HG02571 (cell line): ENCODE measurements at regions not wholly inside any gene's neighbourhood (a gene's known extent, or its start where the extent isn't known, plus 50 kb on each side); places are given as distances from the start of the nearest gene placed in this dataset.

ENCODE experiments used
- ATAC-seq: cut with Tn5 transposase; IDR thresholded peaks from one replicate; pipeline ENCODE4 v1.9.1; 2021; ENCODE audit warnings: mild to moderate bottlenecking, moderate library complexity; ENCODE audit not compliant: unreplicated experiment

- no peak for ATAC-seq
Observed at GRCh38 chr14:29030970-29031369, 264.4 kb downstream of the FOXG1 start.

- no peak for ATAC-seq
Observed at GRCh38 chr14:29035134-29035533, 268.5 kb downstream of the FOXG1 start.

- no peak for ATAC-seq
Observed at GRCh38 chr14:29037411-29037810, 270.8 kb downstream of the FOXG1 start.

GRCh38 chr14:29039171-29039570, 272.6 kb downstream of the FOXG1 start:
- ATAC-seq: no peak

- no peak for ATAC-seq
Observed at GRCh38 chr14:29042551-29042950, 276.0 kb downstream of the FOXG1 start.

GRCh38 chr14:29043737-29044136, 277.1 kb downstream of the FOXG1 start:
- no peak for ATAC-seq

GRCh38 chr14:29045237-29045636, 278.6 kb downstream of the FOXG1 start:
- ATAC-seq: no peak

- no peak for ATAC-seq
Observed at GRCh38 chr14:29054119-29054518, 287.5 kb downstream of the FOXG1 start.

- no peak for ATAC-seq
Observed at GRCh38 chr14:29056041-29056566, 289.5 kb downstream of the FOXG1 start.

GRCh38 chr14:29061702-29062101, 295.1 kb downstream of the FOXG1 start:
- no peak for ATAC-seq

- no peak for ATAC-seq
Observed at GRCh38 chr14:29062466-29062865, 295.9 kb downstream of the FOXG1 start.

GRCh38 chr14:29062976-29063375, 296.4 kb downstream of the FOXG1 start:
- ATAC-seq: no peak

- no peak for ATAC-seq
Observed at GRCh38 chr14:29064305-29064900, 297.8 kb downstream of the FOXG1 start.

GRCh38 chr14:29069228-29069627, 302.6 kb downstream of the FOXG1 start:
- no peak for ATAC-seq

GRCh38 chr14:29075761-29076160, 309.2 kb downstream of the FOXG1 start:
- no peak for ATAC-seq

GRCh38 chr14:29077916-29078315, 311.3 kb downstream of the FOXG1 start:
- no peak for ATAC-seq

- ATAC-seq: no peak
Observed at GRCh38 chr14:29078810-29079522, 312.4 kb downstream of the FOXG1 start.

- no peak for ATAC-seq
Observed at GRCh38 chr14:29085546-29085945, 319.0 kb downstream of the FOXG1 start.

GRCh38 chr14:29089849-29090248, 323.3 kb downstream of the FOXG1 start:
- no peak for ATAC-seq

GRCh38 chr14:29092121-29092520, 325.5 kb downstream of the FOXG1 start:
- ATAC-seq: no peak

- ATAC-seq: no peak
Observed at GRCh38 chr14:29097476-29097875, 330.9 kb downstream of the FOXG1 start.

- ATAC-seq: no peak
Observed at GRCh38 chr14:29098656-29099055, 332.1 kb downstream of the FOXG1 start.
